Fibroblast of lung (primary cell): ENCODE measurements at regions not wholly inside any gene's neighbourhood (a gene's known extent, or its start where the extent isn't known, plus 50 kb on each side); places are given as distances from the start of the nearest gene placed in this dataset.

Experiments
- CTCF ChIP-seq, 2 donors: IDR thresholded peaks in 1 of 2; conservative IDR thresholded peaks in 1 of 2; 1 replicate in 1 of 2; 2 replicates in 1 of 2; pipeline ENCODE4 v1.5.1; 2011 to 2012; ENCODE audit warnings: low read length in 2 of 2, control low read depth in 1 of 2, inconsistent platforms in 1 of 2, low read depth in 1 of 2, mild to moderate bottlenecking in 1 of 2
- EZH2 ChIP-seq: IDR thresholded peaks from 2 replicates; pipeline ENCODE4 v1.5.1; 2012; ENCODE audit warnings: low read length, control low read depth, mild to moderate bottlenecking; ENCODE audit errors: missing control alignments

GRCh38 chr10:128687927-128688549 is 561.8 kb upstream of the MKI67 start:
- no peak for TF ChIP-seq CTCF (conservative IDR thresholded peaks at IDR 0.05 in 1 of 2, IDR thresholded peaks at IDR 0.05 in 1 of 2; ENCODE audit: low read depth in 1 of 2, low read length in 2 of 2)
- no peak for TF ChIP-seq EZH2
